Caco-2 (cell line): ENCODE measurements at regions not wholly inside any gene's neighbourhood (a gene's known extent, or its start where the extent isn't known, plus 50 kb on each side); places are given as distances from the start of the nearest gene placed in this dataset.

Experiments used
- BruUV-seq: library from RNA; stranded (reverse); fragments of 400-500 nt; replicated peaks from 2 replicates; lab custom pipeline; 2021; lab: Mats Ljungman, UMichigan
- CTCF ChIA-PET: fragments of 300-600 bp; sonication (Branson Sonifier 250); formaldehyde crosslinking; loops from one replicate; lab custom pipeline; 2022; ENCODE audit warnings: antibody characterized with exemption; lab: Charles Lee
- POLR2A ChIA-PET: fragments of 300-600 bp; sonication (Branson Sonifier 250); formaldehyde crosslinking; loops from one replicate; lab custom pipeline; 2022; ENCODE audit warnings: antibody characterized with exemption; lab: Charles Lee
- DNase-seq, 2 experiments: peaks; one replicate each; pipeline versions ENCODE4 v3.0.0 to v3.0.0-alpha.2; 2020 to 2022
- H3K27me3 ChIP-seq: replicated peaks from 2 replicates; pipeline ENCODE4 v1.6.0; 2011; ENCODE audit warnings: low read length; ENCODE audit not compliant: control insufficient read depth, insufficient read depth
- H3K36me3 ChIP-seq: 2 replicates; pipeline ENCODE4 v1.5.1; 2011; ENCODE audit warnings: low read length; ENCODE audit not compliant: control insufficient read depth, insufficient read depth
- H3K4me1 ChIP-seq: fragments of 250-450 bp; sonication (Bioruptor Pico); 2 replicates; pipeline ENCODE4 v1.5.1; 2020; ENCODE audit warnings: mild to moderate bottlenecking
- H3K4me3 ChIP-seq: 2 replicates; pipeline ENCODE4 v1.5.1; 2011; ENCODE audit warnings: low read depth, mild to moderate bottlenecking, control low read depth, low read length
- H3K9me3 ChIP-seq: fragments of 250-450 bp; sonication (Bioruptor Pico); 2 replicates; pipeline ENCODE4 v1.5.1; 2020; ENCODE audit warnings: mild to moderate bottlenecking, moderate library complexity
- H3K27ac Mint-ChIP-seq: one replicate; pipeline ENCODE4 v1.8.0; 2022; ENCODE audit warnings: mixed read lengths; ENCODE audit not compliant: unreplicated experiment
- H3K27me3 Mint-ChIP-seq: one replicate; pipeline ENCODE4 v1.8.0; 2022; ENCODE audit warnings: mixed read lengths; ENCODE audit not compliant: insufficient read depth, unreplicated experiment
- H3K36me3 Mint-ChIP-seq: one replicate; pipeline ENCODE4 v1.8.0; 2022; ENCODE audit warnings: mild to moderate bottlenecking, mixed read lengths; ENCODE audit not compliant: insufficient read depth, unreplicated experiment
- H3K4me1 Mint-ChIP-seq: one replicate; pipeline ENCODE4 v1.8.0; 2022; ENCODE audit warnings: low read depth, mixed read lengths; ENCODE audit not compliant: unreplicated experiment
- H3K4me3 Mint-ChIP-seq: one replicate; pipeline ENCODE4 v1.8.0; 2022; ENCODE audit warnings: mild to moderate bottlenecking, moderate library complexity, mixed read lengths; ENCODE audit not compliant: unreplicated experiment
- H3K9me3 Mint-ChIP-seq: one replicate; pipeline ENCODE4 v1.8.0; 2022; ENCODE audit warnings: mixed read lengths; ENCODE audit not compliant: unreplicated experiment
- CTCF ChIP-seq, 2 experiments: fragments of 200-600 bp in 1 of 2; IDR thresholded peaks; 1 replicate in 1 of 2; 2 replicates in 1 of 2; pipeline versions ENCODE4 v1.5.1 to v1.8.0; 2011 to 2022; ENCODE audit warnings: antibody characterized with exemption in 1 of 2, control low read depth in 1 of 2, inconsistent platforms in 1 of 2, low read depth in 1 of 2, low read length in 1 of 2, mild to moderate bottlenecking in 1 of 2, moderate library complexity in 1 of 2; ENCODE audit not compliant: insufficient read depth in 1 of 2, severe bottlenecking in 1 of 2, unreplicated experiment in 1 of 2
- intact Hi-C: fragments of 100-400 bp; cut with micrococcal nuclease; formaldehyde crosslinking; loops from one replicate; pipeline ENCODE4 v1.10.0; 2022; ENCODE audit not compliant: unreplicated experiment

DNA sequence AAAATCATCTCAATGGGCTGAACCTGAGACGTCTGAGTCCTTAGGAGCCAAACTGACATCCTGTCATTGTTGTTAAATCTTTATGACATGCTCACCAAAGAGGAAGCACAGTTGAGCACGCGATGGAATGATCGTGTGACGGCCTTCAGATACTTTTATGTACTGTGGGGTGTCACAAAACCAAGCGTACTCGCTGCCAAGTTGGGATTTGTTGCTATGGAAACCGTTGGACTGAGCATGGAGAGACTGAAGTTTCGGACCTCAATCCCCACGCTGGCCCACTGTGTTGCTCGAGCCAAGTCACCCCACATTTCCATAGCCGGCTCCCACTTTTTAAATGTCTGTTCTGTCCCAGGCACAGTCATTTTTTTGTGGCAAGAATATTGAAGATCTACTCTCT lies 222.8 kb upstream of the SDK2 start:
- TF ChIP-seq CTCF (IDR thresholded peaks at IDR 0.05; ENCODE audit: insufficient read depth in 1 of 2, low read depth in 1 of 2, low read length in 1 of 2, severe bottlenecking in 1 of 2, unreplicated experiment in 1 of 2), result no peak
- intact Hi-C loops, result no loop called here
- Histone ChIP-seq H3K27me3 (no peaks in the 10 kb centered on the region), H3K4me1 (no peaks in the 10 kb centered on the region), H3K4me3 (no peak overlapping the region), H3K36me3 (no peaks in the 10 kb centered on the region), H3K9me3 (no peaks in the 10 kb centered on the region)
- Mint-ChIP-seq H3K36me3 (no peaks in the 10 kb centered on the region), H3K4me1 (no peaks in the 10 kb centered on the region), H3K4me3 (no peak overlapping the region), H3K27ac (no peak overlapping the region), H3K27me3 (no peaks in the 10 kb centered on the region), H3K9me3 (no peaks in the 10 kb centered on the region)
- ChIA-PET CTCF (no interaction called here), POLR2A (no interaction called here)
- DNase-seq, result no peak
- BruUV-seq, result no TSS peak

- no peaks in the 10 kb centered on the region for H3K27me3 Mint-ChIP-seq
- no peak overlapping the region for H3K4me3 ChIP-seq
- CTCF ChIA-PET, result no interaction called here
- no peaks in the 10 kb centered on the region for H3K9me3 ChIP-seq
- no peak for TF ChIP-seq CTCF (IDR thresholded peaks at IDR 0.05; ENCODE audit: insufficient read depth in 1 of 2, low read depth in 1 of 2, low read length in 1 of 2, severe bottlenecking in 1 of 2, unreplicated experiment in 1 of 2)
- intact Hi-C loops, result no loop called here
- H3K4me1 ChIP-seq, result no peaks in the 10 kb centered on the region
- DNase-seq, result no peak
- BruUV-seq, result no TSS peak
- peaks cover 5% of the 10 kb centered on the region for H3K4me1 Mint-ChIP-seq
- H3K27ac Mint-ChIP-seq, result no peak overlapping the region
- no peaks in the 10 kb centered on the region for H3K36me3 Mint-ChIP-seq
- POLR2A ChIA-PET, result no interaction called here
- no peaks in the 10 kb centered on the region for H3K27me3 ChIP-seq
- no peak overlapping the region for H3K4me3 Mint-ChIP-seq
- no peaks in the 10 kb centered on the region for H3K9me3 Mint-ChIP-seq
- H3K36me3 ChIP-seq, result no peaks in the 10 kb centered on the region
Observed at GRCh38 chr17:73870068-73870467, 225.8 kb upstream of the SDK2 start.

GRCh38 chr17:73870473-73870872 lies 226.2 kb upstream of the SDK2 start:
- no TSS peak for BruUV-seq
- Mint-ChIP-seq H3K4me1 (peaks cover 6% of the 10 kb centered on the region), H3K36me3 (no peaks in the 10 kb centered on the region), H3K4me3 (no peak overlapping the region), H3K9me3 (no peaks in the 10 kb centered on the region), H3K27me3 (no peaks in the 10 kb centered on the region), H3K27ac (no peak overlapping the region)
- intact Hi-C loops, result no loop called here
- Histone ChIP-seq H3K36me3 (no peaks in the 10 kb centered on the region), H3K4me1 (no peaks in the 10 kb centered on the region), H3K4me3 (no peak overlapping the region), H3K9me3 (no peaks in the 10 kb centered on the region), H3K27me3 (no peaks in the 10 kb centered on the region)
- CTCF ChIA-PET, result no interaction called here
- POLR2A ChIA-PET, result no interaction called here
- TF ChIP-seq CTCF (IDR thresholded peaks at IDR 0.05; ENCODE audit: insufficient read depth in 1 of 2, low read depth in 1 of 2, low read length in 1 of 2, severe bottlenecking in 1 of 2, unreplicated experiment in 1 of 2), result no peak
- no peak for DNase-seq
